Activated CD4-positive, alpha-beta T cell treated with anti-CD3 and anti-CD28 coated beads, Interleukin-2, amount 10 ng/mL, durations not matched to agents 7 days and 5 days (primary cell): ENCODE measurements at regions not wholly inside any gene's neighbourhood (a gene's known extent, or its start where the extent isn't known, plus 50 kb on each side); places are given as distances from the start of the nearest gene placed in this dataset.

ENCODE experiments used
- CTCF ChIA-PET: fragments of 350-600 bp; sonication (Branson Sonifier 250); formaldehyde crosslinking; loops from one replicate; lab custom pipeline; 2021; ENCODE audit warnings: antibody characterized with exemption; lab: Charles Lee
- POLR2A ChIA-PET: fragments of 350-600 bp; sonication (Branson Sonifier 250); formaldehyde crosslinking; loops from one replicate; lab custom pipeline; 2021; ENCODE audit warnings: antibody characterized with exemption; lab: Charles Lee
- DNase-seq: peaks from one replicate; pipeline ENCODE4 v3.0.0-alpha.2; 2020
- H3K27ac Mint-ChIP-seq: one replicate; pipeline ENCODE4 v1.8.0; 2021; ENCODE audit warnings: mild to moderate bottlenecking, moderate library complexity, mixed read lengths
- H3K27me3 Mint-ChIP-seq: one replicate; pipeline ENCODE4 v1.8.0; 2021; ENCODE audit warnings: mixed read lengths
- H3K36me3 Mint-ChIP-seq: one replicate; pipeline ENCODE4 v1.8.0; 2021; ENCODE audit warnings: low read depth, mixed read lengths
- H3K4me1 Mint-ChIP-seq: one replicate; pipeline ENCODE4 v1.8.0; 2021; ENCODE audit warnings: mixed read lengths
- H3K4me3 Mint-ChIP-seq: one replicate; pipeline ENCODE4 v1.8.0; 2021; ENCODE audit warnings: mild to moderate bottlenecking, moderate library complexity, mixed read lengths
- H3K9me3 Mint-ChIP-seq: one replicate; pipeline ENCODE4 v1.8.0; 2021; ENCODE audit warnings: mixed read lengths

DNA sequence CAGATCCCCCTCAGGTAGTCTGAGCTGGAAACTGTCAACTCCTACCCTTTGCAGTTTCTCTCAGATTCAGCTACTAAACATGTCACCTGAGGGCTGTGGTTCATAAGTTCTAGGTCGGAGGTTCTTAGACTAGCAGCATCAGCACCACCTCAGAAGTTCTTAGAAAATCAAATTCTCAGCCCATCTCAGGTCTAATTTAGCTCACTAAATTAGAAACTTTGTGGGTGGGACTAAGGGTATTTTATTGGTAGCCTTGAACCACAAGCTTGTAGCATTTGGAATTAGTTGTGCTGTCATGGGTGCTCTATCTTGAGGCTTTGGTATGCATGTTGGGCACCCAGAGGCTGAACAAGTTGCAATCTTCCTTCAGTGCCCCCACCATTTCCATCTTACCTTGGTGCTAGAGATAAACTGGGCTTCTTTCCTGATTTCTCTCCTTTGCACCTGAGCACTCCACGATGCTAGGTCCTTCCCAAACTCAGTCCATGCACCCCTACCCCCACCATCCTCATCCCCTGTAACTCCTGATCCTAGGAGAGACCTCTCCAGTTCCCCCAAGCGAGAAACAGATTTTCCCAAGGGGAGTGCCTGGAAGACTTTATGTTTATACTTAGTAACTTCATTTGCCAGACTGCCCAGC is 54.2 kb downstream of the S1PR1 start:
- H3K27me3 Mint-ChIP-seq: no peaks in the 10 kb centered on the region
- peaks cover 81% of the 10 kb centered on the region for H3K4me1 Mint-ChIP-seq
- H3K27ac Mint-ChIP-seq: peak overlapping the region; percentile 85
- ChIA-PET POLR2A (interaction anchor here (1.1 kb wide), 1 partner anchor 52 kb away, joined by 4 read pairs; no protein-coding TSS in a partner anchor), CTCF (interaction anchor here (0.5 to 5.8 kb wide), 17 partner anchors 10 to 395 kb away, joined by 3 to 52 read pairs (median 3); partner anchors contain the start of gene SLC30A7)
- H3K9me3 Mint-ChIP-seq: no peaks in the 10 kb centered on the region
- peak overlapping the region; percentile 23 for H3K4me3 Mint-ChIP-seq
- DNase-seq: peak; percentile 23
- peaks cover 4% of the 10 kb centered on the region for H3K36me3 Mint-ChIP-seq

- Mint-ChIP-seq H3K27ac (peak overlapping the region; percentile 85), H3K9me3 (no peaks in the 10 kb centered on the region), H3K36me3 (peaks cover 4% of the 10 kb centered on the region), H3K4me1 (peaks cover 75% of the 10 kb centered on the region), H3K27me3 (no peaks in the 10 kb centered on the region), H3K4me3 (peak overlapping the region; percentile 13)
- DNase-seq: peak; percentile 72
- POLR2A ChIA-PET: no interaction called here
- CTCF ChIA-PET: interaction anchor here (1.0 to 5.8 kb wide), 10 partner anchors 10 to 351 kb away, joined by 3 to 52 read pairs (median 4); no protein-coding TSS in a partner anchor
Measured at GRCh38 chr1:101291562-101292380, 55.0 kb downstream of the S1PR1 start.

DNA sequence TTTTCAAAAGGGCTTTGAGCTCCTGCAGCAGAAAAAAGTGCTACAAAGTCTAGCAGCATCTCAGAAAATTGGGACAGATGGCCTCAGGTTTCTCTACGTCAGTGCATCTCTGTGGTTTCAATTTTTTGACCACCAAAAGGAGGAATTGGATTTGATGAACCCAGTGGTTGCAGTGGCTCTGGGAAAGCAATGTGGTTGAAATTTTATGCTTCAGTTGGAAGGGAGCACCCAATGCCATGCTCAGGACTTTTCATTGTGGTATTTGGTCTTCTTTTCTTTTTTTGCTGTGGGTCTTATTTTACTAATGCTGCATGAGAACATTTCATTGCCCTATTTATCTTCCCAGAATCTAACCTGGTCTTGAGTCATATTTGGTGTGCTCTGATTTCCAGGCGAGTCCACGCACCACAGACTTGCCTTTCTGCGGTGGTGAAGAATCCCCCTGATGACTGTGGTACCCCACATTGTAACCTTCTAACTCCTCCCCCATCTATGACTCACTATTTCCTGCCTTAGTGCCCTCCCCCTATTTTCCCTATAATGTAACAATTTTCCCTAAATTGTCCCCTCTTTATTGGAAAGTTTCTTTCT is 56.7 kb downstream of the S1PR1 start:
- no peak overlapping the region for H3K27ac Mint-ChIP-seq
- H3K4me3 Mint-ChIP-seq: no peak overlapping the region
- peaks cover 66% of the 10 kb centered on the region for H3K4me1 Mint-ChIP-seq
- peaks cover 6% of the 10 kb centered on the region for H3K27me3 Mint-ChIP-seq
- ChIA-PET POLR2A (no interaction called here), CTCF (interaction anchor here (0.7 to 4.3 kb wide), 5 partner anchors 9 to 19 kb away, joined by 3 to 21 read pairs (median 5); no protein-coding TSS in a partner anchor)
- peaks cover 4% of the 10 kb centered on the region for H3K36me3 Mint-ChIP-seq
- peak; percentile 36 for DNase-seq
- H3K9me3 Mint-ChIP-seq: no peaks in the 10 kb centered on the region

GRCh38 chr1:101295209-101295608 is 58.4 kb downstream of the S1PR1 start:
- no peaks in the 10 kb centered on the region for H3K9me3 Mint-ChIP-seq
- H3K4me3 Mint-ChIP-seq: no peak overlapping the region
- H3K36me3 Mint-ChIP-seq: peaks cover 4% of the 10 kb centered on the region
- H3K4me1 Mint-ChIP-seq: peaks cover 55% of the 10 kb centered on the region
- no peak overlapping the region for H3K27ac Mint-ChIP-seq
- H3K27me3 Mint-ChIP-seq: peaks cover 12% of the 10 kb centered on the region
- CTCF ChIA-PET: interaction anchor here (0.8 to 4.3 kb wide), 2 partner anchors 14 to 275 kb away, joined by 3 to 21 read pairs; no protein-coding TSS in a partner anchor
- DNase-seq: no peak
- POLR2A ChIA-PET: no interaction called here

DNA sequence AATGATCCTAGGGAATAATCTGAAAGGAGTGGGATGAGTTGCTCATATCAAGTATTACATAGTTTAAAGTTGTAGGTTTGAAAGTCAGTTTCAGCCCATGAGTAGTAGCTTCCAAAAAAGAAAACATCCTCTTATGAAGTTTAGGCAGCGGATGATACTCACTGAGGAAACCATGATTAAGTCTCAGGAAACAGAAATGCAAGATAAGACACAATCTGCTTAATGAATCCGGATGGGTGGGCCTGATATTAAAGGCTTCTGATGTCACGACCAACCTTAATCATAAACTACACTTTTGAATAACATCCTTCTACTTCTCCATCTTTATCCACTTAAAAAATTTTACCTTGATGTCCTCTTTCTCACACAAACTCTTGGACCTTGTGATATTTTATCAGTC is 61.8 kb downstream of the S1PR1 start:
- Mint-ChIP-seq H3K27me3 (peaks cover 18% of the 10 kb centered on the region), H3K4me1 (peaks cover 22% of the 10 kb centered on the region), H3K36me3 (no peaks in the 10 kb centered on the region), H3K27ac (no peak overlapping the region), H3K9me3 (no peaks in the 10 kb centered on the region), H3K4me3 (no peak overlapping the region)
- no peak for DNase-seq
- CTCF ChIA-PET: interaction anchor here (0.6 to 1.5 kb wide), 3 partner anchors 51 to 246 kb away, joined by 3 to 4 read pairs (median 4); no protein-coding TSS in a partner anchor
- POLR2A ChIA-PET: no interaction called here

DNA sequence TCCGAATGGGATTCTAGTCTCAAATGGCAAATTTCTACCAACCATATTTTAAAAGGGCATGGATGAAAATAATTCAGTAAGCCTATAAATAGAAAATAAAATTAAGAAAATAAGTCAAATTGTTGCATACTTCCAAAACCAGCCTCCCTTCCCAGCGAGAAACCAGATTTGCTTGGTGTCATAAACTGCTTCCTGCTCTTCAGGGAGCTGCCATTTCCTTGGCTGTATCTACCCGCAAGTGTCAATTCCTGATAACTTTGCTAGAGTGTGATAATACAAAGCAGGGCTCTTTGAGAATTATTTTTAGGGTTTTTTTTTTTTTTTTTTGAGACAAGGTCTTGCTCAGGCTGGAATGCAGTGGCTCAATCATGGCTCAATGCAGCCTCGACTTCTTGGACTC is 62.3 kb downstream of the S1PR1 start:
- ChIA-PET POLR2A (no interaction called here), CTCF (interaction anchor here (0.6 to 2.6 kb wide), 4 partner anchors 10 to 397 kb away, joined by 3 to 16 read pairs (median 5); no protein-coding TSS in a partner anchor)
- Mint-ChIP-seq H3K27me3 (peaks cover 18% of the 10 kb centered on the region), H3K4me1 (peaks cover 17% of the 10 kb centered on the region), H3K27ac (no peak overlapping the region), H3K9me3 (no peaks in the 10 kb centered on the region), H3K36me3 (no peaks in the 10 kb centered on the region), H3K4me3 (no peak overlapping the region)
- DNase-seq: no peak

DNA sequence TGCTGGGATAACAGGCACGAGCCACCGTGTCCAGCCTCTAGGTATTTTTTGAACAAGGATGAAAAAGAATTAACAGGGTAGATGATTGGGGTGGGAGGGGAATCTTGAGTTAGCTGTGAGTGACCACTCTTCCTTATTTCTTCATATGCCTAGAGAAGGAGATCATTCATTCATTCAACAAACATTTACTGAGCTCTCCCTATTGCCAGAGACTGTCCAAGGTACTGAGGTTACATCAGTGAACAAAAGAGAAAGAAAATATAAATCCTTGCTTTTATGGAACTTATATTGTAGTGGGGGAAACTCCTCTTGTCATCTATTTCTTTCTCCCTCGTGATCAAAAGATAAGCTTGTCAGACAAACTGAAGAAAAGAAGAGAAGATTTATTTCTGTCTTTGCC is 62.9 kb downstream of the S1PR1 start:
- Mint-ChIP-seq H3K27ac (no peak overlapping the region), H3K4me1 (peaks cover 17% of the 10 kb centered on the region), H3K36me3 (no peaks in the 10 kb centered on the region), H3K9me3 (no peaks in the 10 kb centered on the region), H3K4me3 (no peak overlapping the region), H3K27me3 (peaks cover 18% of the 10 kb centered on the region)
- ChIA-PET POLR2A (no interaction called here), CTCF (interaction anchor here (1.2 to 2.6 kb wide), 3 partner anchors 10 to 397 kb away, joined by 3 to 16 read pairs (median 7); no protein-coding TSS in a partner anchor)
- DNase-seq: no peak

- POLR2A ChIA-PET: no interaction called here
Measured at GRCh38 chr1:101300916-101301315, 64.1 kb downstream of the S1PR1 start.

DNA sequence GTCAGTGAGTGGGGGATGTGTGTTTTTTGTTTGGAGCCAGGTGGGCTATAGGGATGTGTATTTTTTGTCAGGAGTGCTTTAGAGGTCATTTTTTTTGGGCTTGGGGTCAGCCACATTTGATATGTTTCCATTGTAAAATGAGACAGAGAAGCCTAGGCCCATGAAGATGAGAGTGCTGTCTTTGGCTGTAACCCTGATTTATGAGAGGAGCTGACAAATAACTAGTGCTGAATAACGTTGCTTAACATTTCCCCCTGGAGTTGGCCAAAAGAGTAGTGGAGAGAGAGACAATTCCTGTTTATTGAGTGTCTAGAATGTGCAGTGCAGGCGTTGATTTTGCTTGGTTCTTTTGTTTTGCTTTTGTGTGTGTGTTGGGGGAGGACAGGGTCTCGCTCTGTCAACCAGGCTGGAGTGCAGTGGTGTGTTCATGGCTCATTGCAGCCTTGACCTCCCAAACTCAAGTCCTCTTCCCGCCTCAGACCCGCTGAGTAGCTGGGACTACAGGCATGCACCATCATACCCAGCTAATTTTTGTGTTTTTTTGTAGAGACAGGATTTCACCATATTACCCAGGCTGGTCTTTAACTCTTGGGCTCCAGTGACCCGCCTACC is 64.7 kb downstream of the S1PR1 start:
- no peak overlapping the region for H3K27ac Mint-ChIP-seq
- H3K36me3 Mint-ChIP-seq: no peaks in the 10 kb centered on the region
- ChIA-PET POLR2A (no interaction called here), CTCF (interaction anchor here (1.2 to 2.6 kb wide), 6 partner anchors 8 to 361 kb away, joined by 3 to 16 read pairs (median 6); no protein-coding TSS in a partner anchor)
- H3K27me3 Mint-ChIP-seq: peaks cover 18% of the 10 kb centered on the region
- no peak overlapping the region for H3K4me3 Mint-ChIP-seq
- no peaks in the 10 kb centered on the region for H3K9me3 Mint-ChIP-seq
- peaks cover 10% of the 10 kb centered on the region for H3K4me1 Mint-ChIP-seq
- DNase-seq: no peak

More at GRCh38 chr1:101300916-101301315, 64.1 kb downstream of the S1PR1 start:
- peaks cover 18% of the 10 kb centered on the region for H3K27me3 Mint-ChIP-seq
- H3K9me3 Mint-ChIP-seq: no peaks in the 10 kb centered on the region
- no peak overlapping the region for H3K4me3 Mint-ChIP-seq
- no peak overlapping the region for H3K27ac Mint-ChIP-seq
- H3K36me3 Mint-ChIP-seq: no peaks in the 10 kb centered on the region
- CTCF ChIA-PET: interaction anchor here (1.2 to 2.6 kb wide), 4 partner anchors 9 to 361 kb away, joined by 3 to 16 read pairs (median 6); no protein-coding TSS in a partner anchor
- peaks cover 12% of the 10 kb centered on the region for H3K4me1 Mint-ChIP-seq
- no peak for DNase-seq

DNA sequence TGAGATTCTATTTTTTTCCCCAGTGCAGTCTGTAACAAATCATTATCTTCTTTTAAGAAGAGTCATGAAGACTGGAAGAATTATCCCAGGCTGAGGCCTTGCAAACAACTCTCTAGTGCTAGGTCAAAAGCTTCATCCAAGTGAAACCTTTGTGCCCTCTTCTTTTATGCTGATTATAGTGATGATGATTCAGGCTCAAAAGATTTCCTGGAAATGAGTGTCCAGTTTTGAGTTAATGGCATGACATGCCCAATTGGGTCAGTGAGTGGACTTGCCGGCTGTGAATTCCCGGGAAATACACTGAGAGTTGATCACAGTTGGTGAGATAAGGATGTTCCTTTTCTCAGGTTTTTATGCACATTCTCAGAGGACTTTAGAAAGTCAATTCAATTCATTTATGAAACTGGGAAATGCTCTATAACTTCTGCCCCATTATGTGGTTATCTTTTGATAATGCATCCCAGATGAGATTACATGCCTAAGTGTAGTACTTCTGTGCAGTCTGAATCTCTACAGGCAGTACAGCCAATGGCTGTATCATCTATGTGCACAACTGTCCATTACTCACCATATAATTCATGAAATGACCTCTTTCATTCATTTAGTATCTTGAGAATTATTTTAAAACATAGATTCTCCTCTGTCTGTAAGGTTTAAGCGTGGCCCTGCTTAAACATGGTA is 66.2 kb downstream of the S1PR1 start:
- Mint-ChIP-seq H3K4me1 (peaks cover 23% of the 10 kb centered on the region), H3K27me3 (peaks cover 14% of the 10 kb centered on the region), H3K36me3 (peaks cover 1% of the 10 kb centered on the region), H3K9me3 (peaks cover 3% of the 10 kb centered on the region), H3K4me3 (no peak overlapping the region), H3K27ac (no peak overlapping the region)
- ChIA-PET POLR2A (no interaction called here), CTCF (interaction anchor here (1.2 to 2.0 kb wide), 4 partner anchors 10 to 55 kb away, joined by 4 to 11 read pairs (median 5); no protein-coding TSS in a partner anchor)
- no peak for DNase-seq

- DNase-seq: no peak
- Mint-ChIP-seq H3K27ac (peak overlapping the region; percentile 98), H3K36me3 (peaks cover 1% of the 10 kb centered on the region), H3K4me1 (peaks cover 64% of the 10 kb centered on the region), H3K27me3 (no peaks in the 10 kb centered on the region), H3K4me3 (peak overlapping the region; percentile 17), H3K9me3 (peaks cover 3% of the 10 kb centered on the region)
- ChIA-PET POLR2A (no interaction called here), CTCF (interaction anchor here (0.6 to 2.3 kb wide), 7 partner anchors 14 to 71 kb away, joined by 3 to 21 read pairs (median 8); no protein-coding TSS in a partner anchor)
Measured at GRCh38 chr1:101307985-101308689, 71.3 kb downstream of the S1PR1 start.
